ENCODE measurements at regions not wholly inside any gene's neighbourhood (a gene's known extent, or its start where the extent isn't known, plus 50 kb on each side); places are given as distances from the start of the nearest gene placed in this dataset.

- Mint-ChIP-seq H3K4me1 (no peaks in the 10 kb centered on the region), H3K4me3 (no peak overlapping the region), H3K27ac (peak overlapping the region in 1 of 7 donors; percentile 27), H3K36me3 (no peaks in the 10 kb centered on the region), H3K9me3 (peaks cover 0 to 3% (median 0%) of the 10 kb centered on the region in 7 donors), H3K27me3 (ENCODE audit: low read depth in 3 of 3) (no peaks in the 10 kb centered on the region)
- H3K4me3 ChIP-seq (replicated peaks in 1 of 3; ENCODE audit: low read depth in 2 of 3, low read length in 3 of 3) = no peak overlapping the region
- H3K4me1 ChIP-seq (ENCODE audit: control insufficient read depth in 1 of 2, insufficient read depth in 2 of 2, low read length in 2 of 2) = no peaks in the 10 kb centered on the region
- H2AFZ ChIP-seq (ENCODE audit: insufficient read depth, low read depth, low read length, poor library complexity, severe bottlenecking) = no peak overlapping the region
- no peaks in the 10 kb centered on the region for H3K27me3 ChIP-seq (ENCODE audit: control insufficient read depth in 2 of 2, insufficient read depth in 2 of 2, low read length in 2 of 2)
- H4K20me1 ChIP-seq (ENCODE audit: insufficient read depth, low read length) = no peaks in the 10 kb centered on the region
- H3K9ac ChIP-seq (ENCODE audit: insufficient read depth, low read length, poor library complexity, severe bottlenecking) = no peak overlapping the region
- no peaks in the 10 kb centered on the region for H3K36me3 ChIP-seq (replicated peaks in 1 of 2; ENCODE audit: control insufficient read depth in 1 of 2, insufficient read depth in 2 of 2, low read length in 2 of 2)
- no peak overlapping the region for H3K27ac ChIP-seq (ENCODE audit: low read depth in 1 of 2, low read length in 2 of 2)
- WGBS (ENCODE audit: insufficient coverage) = 87% methylated on average over 3 of the region's 6 CpGs
- H3K79me2 ChIP-seq (ENCODE audit: insufficient read depth, low read length) = no peaks in the 10 kb centered on the region
- TF ChIP-seq CTCF (IDR thresholded peaks at IDR 0.05) = no peak
- no peak overlapping the region for H3K4me2 ChIP-seq (replicated peaks; ENCODE audit: extremely low read depth, low read length, poor library complexity, severe bottlenecking)
- intact Hi-C loops (cut with micrococcal nuclease) = no loop called here
- DNase-seq = no peak
- H3K9me3 ChIP-seq (replicated peaks in 1 of 2; ENCODE audit: control insufficient read depth in 1 of 2, insufficient read depth in 1 of 2, low read length in 2 of 2) = no peaks in the 10 kb centered on the region
Observed at GRCh38 chr7:108805808-108806397, 236.2 kb downstream of the DNAJB9 start.

- Histone ChIP-seq H3K27me3 (ENCODE audit: control insufficient read depth in 2 of 2, insufficient read depth in 2 of 2, low read length in 2 of 2) (no peaks in the 10 kb centered on the region), H3K9ac (ENCODE audit: insufficient read depth, low read length, poor library complexity, severe bottlenecking) (no peak overlapping the region), H3K36me3 (replicated peaks in 1 of 2; ENCODE audit: control insufficient read depth in 1 of 2, insufficient read depth in 2 of 2, low read length in 2 of 2) (no peaks in the 10 kb centered on the region), H3K27ac (ENCODE audit: low read depth in 1 of 2, low read length in 2 of 2) (no peak overlapping the region), H4K20me1 (ENCODE audit: insufficient read depth, low read length) (no peaks in the 10 kb centered on the region), H3K9me3 (replicated peaks in 1 of 2; ENCODE audit: control insufficient read depth in 1 of 2, insufficient read depth in 1 of 2, low read length in 2 of 2) (no peaks in the 10 kb centered on the region), H3K4me3 (replicated peaks in 1 of 3; ENCODE audit: low read depth in 2 of 3, low read length in 3 of 3) (no peak overlapping the region), H3K4me2 (replicated peaks; ENCODE audit: extremely low read depth, low read length, poor library complexity, severe bottlenecking) (no peak overlapping the region), H3K79me2 (ENCODE audit: insufficient read depth, low read length) (no peaks in the 10 kb centered on the region), H3K4me1 (ENCODE audit: control insufficient read depth in 1 of 2, insufficient read depth in 2 of 2, low read length in 2 of 2) (no peaks in the 10 kb centered on the region), H2AFZ (ENCODE audit: insufficient read depth, low read depth, low read length, poor library complexity, severe bottlenecking) (no peak overlapping the region)
- no peak for DNase-seq
- H3K27ac Mint-ChIP-seq = no peak overlapping the region
- no peaks in the 10 kb centered on the region for H3K27me3 Mint-ChIP-seq (ENCODE audit: low read depth in 3 of 3)
- intact Hi-C loops (cut with micrococcal nuclease) = no loop called here
- H3K4me3 Mint-ChIP-seq = no peak overlapping the region
- H3K36me3 Mint-ChIP-seq = no peaks in the 10 kb centered on the region
- peaks cover 0 to 6% (median 0%) of the 10 kb centered on the region in 7 donors for H3K9me3 Mint-ChIP-seq
- no peak for TF ChIP-seq CTCF (IDR thresholded peaks at IDR 0.05)
- H3K4me1 Mint-ChIP-seq = no peaks in the 10 kb centered on the region
- WGBS (ENCODE audit: insufficient coverage) = no CpG with 5 or more reads among the region's 1 CpG
Observed at GRCh38 chr7:108808549-108809266, 239.0 kb downstream of the DNAJB9 start.
